Muscle layer of colon (tissue), 2 donors: ENCODE measurements at regions not wholly inside any gene's neighbourhood (a gene's known extent, or its start where the extent isn't known, plus 50 kb on each side); places are given as distances from the start of the nearest gene placed in this dataset.

Experiments
- H3K27ac ChIP-seq: one replicate; pipeline ENCODE4 v1.7.0; 2013; ENCODE audit warnings: low read depth, mild to moderate bottlenecking, low read length, moderate library complexity
- H3K27me3 ChIP-seq, 2 donors: one replicate each; pipeline ENCODE4 v1.7.0; 2013; ENCODE audit warnings: low read length in 2 of 2, mild to moderate bottlenecking in 2 of 2; ENCODE audit not compliant: insufficient read depth in 2 of 2, control insufficient read depth in 1 of 2
- H3K36me3 ChIP-seq: one replicate; pipeline ENCODE4 v1.7.0; 2013; ENCODE audit warnings: mild to moderate bottlenecking, low read length; ENCODE audit not compliant: insufficient read depth
- H3K4me1 ChIP-seq: one replicate; pipeline ENCODE4 v1.7.0; 2013; ENCODE audit warnings: mild to moderate bottlenecking, low read length; ENCODE audit not compliant: insufficient read depth
- H3K4me3 ChIP-seq, 2 donors: one replicate each; pipeline ENCODE4 v1.7.0; 2013; ENCODE audit warnings: low read length in 2 of 2, low read depth in 1 of 2, mild to moderate bottlenecking in 1 of 2, moderate library complexity in 1 of 2
- H3K9ac ChIP-seq: one replicate; pipeline ENCODE4 v1.7.0; 2013; ENCODE audit warnings: low read length
- H3K9me3 ChIP-seq: one replicate; pipeline ENCODE4 v1.7.0; 2013; ENCODE audit warnings: mild to moderate bottlenecking, low read length
- donor health status: abdominal sarcoma.
- donor health status: Adenocarcinoma of cecum.

- Histone ChIP-seq H3K4me1 (no peaks in the 10 kb centered on the region), H3K27me3 (no peaks in the 10 kb centered on the region), H3K9ac (no peak overlapping the region), H3K27ac (no peak overlapping the region), H3K36me3 (no peaks in the 10 kb centered on the region), H3K4me3 (no peak overlapping the region), H3K9me3 (no peaks in the 10 kb centered on the region)
Observed at GRCh38 chr6:132218059-132218696, 183.1 kb downstream of the MOXD1 start.

DNA sequence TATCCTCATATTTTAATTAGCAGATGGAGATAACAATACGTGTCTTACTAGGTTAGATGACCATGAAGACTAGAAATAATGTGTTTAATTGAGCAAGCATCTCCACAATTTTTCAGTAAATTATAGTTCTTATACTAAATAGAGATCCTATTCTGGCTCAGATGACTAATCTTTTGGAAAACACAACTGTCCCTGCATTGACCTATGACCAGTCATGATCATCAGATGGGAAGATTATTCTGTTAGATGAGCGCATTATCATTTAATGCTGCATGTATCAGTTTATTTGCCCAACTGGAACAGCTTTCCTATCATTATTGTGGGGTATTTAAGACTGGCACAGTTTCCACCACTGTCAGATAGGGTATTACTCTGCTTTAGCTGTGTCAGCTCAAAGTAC, 185.5 kb downstream of the MOXD1 start:
- H3K4me1 ChIP-seq = no peaks in the 10 kb centered on the region
- H3K27ac ChIP-seq = no peak overlapping the region
- H3K9ac ChIP-seq = no peak overlapping the region
- H3K27me3 ChIP-seq = no peaks in the 10 kb centered on the region
- no peaks in the 10 kb centered on the region for H3K36me3 ChIP-seq
- H3K9me3 ChIP-seq = no peaks in the 10 kb centered on the region
- no peak overlapping the region for H3K4me3 ChIP-seq

DNA sequence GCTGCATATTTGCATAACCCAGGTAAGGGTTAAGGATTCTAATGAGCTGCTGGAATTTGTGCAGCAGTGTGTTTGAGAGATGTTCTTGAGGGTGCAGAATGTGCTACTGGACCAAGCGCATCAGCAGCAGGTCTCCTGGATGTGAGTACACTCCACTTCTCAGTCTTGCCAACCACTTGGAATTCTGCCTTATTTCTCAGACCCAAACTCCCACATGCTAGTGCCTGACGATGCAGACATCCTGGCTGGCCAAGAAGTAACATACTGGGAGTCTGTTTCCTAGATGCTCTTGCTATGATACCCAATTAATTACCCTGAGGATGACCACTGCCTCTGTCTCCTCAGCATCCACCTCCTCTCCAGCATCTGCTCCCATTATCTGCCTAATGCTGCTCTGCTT, 186.6 kb downstream of the MOXD1 start:
- no peaks in the 10 kb centered on the region for H3K36me3 ChIP-seq
- no peak overlapping the region for H3K4me3 ChIP-seq
- no peaks in the 10 kb centered on the region for H3K4me1 ChIP-seq
- no peak overlapping the region for H3K9ac ChIP-seq
- H3K27ac ChIP-seq = no peak overlapping the region
- no peaks in the 10 kb centered on the region for H3K27me3 ChIP-seq
- no peaks in the 10 kb centered on the region for H3K9me3 ChIP-seq

DNA sequence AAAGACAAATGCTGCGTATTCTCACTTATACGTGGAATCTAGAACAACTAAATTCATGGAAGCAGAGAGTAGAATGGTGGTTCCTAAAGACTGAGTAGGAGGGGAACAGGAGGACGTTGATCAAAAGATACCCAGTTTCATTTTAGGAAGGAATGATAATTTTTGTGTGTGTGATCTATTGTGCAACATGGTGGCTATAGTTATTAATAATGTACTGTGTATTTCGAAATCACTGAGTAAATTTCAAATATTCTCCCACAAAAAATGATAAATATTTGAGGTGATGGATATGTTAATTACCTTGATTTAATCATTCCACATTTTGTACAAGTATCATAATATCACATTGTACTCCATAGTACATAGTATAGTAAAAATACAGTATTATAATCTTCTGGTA, 187.5 kb downstream of the MOXD1 start:
- Histone ChIP-seq H3K4me1 (no peaks in the 10 kb centered on the region), H3K36me3 (no peaks in the 10 kb centered on the region), H3K27ac (no peak overlapping the region), H3K9ac (no peak overlapping the region), H3K27me3 (no peaks in the 10 kb centered on the region), H3K9me3 (no peaks in the 10 kb centered on the region), H3K4me3 (no peak overlapping the region)

- no peaks in the 10 kb centered on the region for H3K36me3 ChIP-seq
- no peak overlapping the region for H3K9ac ChIP-seq
- no peak overlapping the region for H3K27ac ChIP-seq
- H3K4me3 ChIP-seq = no peak overlapping the region
- no peaks in the 10 kb centered on the region for H3K27me3 ChIP-seq
- H3K9me3 ChIP-seq = no peaks in the 10 kb centered on the region
- no peaks in the 10 kb centered on the region for H3K4me1 ChIP-seq
Observed at GRCh38 chr6:132213191-132213590, 188.1 kb downstream of the MOXD1 start.

DNA sequence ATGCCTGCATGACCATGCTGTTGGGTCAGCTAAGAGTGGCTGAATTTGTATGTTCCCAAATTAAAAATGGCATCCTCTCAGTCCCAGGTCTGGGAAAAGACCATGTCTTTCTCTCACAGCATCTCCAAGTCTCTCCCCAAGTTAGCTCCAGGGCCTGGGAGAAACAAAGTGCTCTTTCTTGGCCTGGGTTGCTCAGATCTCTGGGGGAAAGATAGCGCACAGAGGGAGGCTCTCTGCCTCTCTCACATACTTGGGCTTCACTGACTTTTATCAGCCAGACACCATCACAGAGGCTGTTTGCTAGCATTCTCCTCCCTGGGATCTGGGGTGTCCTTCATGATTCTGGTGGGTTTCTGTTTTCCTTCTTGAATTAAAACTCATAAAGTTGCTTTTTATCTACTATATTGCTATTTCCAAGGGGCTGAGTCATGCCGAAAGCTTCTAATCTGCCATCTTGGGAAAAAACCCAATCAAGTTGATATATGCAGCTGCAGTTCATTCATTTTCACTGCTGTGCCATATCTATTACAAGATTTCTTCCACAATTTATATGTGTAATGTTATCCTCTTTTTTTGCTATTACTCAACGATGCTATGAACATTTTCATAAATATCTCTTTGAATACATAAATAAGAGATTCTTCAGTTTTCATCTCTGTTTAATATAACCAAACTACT, 190.2 kb downstream of the MOXD1 start:
- H3K4me3 ChIP-seq = no peak overlapping the region
- H3K27me3 ChIP-seq = no peaks in the 10 kb centered on the region
- no peaks in the 10 kb centered on the region for H3K4me1 ChIP-seq
- no peak overlapping the region for H3K9ac ChIP-seq
- H3K36me3 ChIP-seq = no peaks in the 10 kb centered on the region
- no peaks in the 10 kb centered on the region for H3K9me3 ChIP-seq
- no peak overlapping the region for H3K27ac ChIP-seq

DNA sequence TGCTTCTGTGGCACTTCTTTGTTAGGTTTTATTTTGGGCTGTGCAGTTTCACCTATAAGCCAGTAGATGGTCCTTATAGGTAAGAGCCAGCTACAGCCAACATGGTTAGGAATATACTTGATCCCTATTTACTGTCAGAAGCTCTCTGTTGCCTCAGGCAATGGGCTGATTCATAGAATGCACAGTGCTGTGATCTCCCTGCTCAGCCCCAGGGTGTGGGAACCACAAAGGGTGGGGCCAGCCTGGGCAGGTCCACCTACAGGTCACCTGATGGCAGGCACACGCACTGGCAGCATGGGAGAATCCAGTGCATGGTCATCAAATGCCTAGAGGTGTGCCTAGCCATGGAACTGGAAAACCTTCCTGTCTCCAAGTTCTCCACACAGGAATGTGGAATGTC, 191.9 kb downstream of the MOXD1 start:
- no peak overlapping the region for H3K27ac ChIP-seq
- H3K9me3 ChIP-seq = no peaks in the 10 kb centered on the region
- no peak overlapping the region for H3K4me3 ChIP-seq
- H3K4me1 ChIP-seq = no peaks in the 10 kb centered on the region
- no peak overlapping the region for H3K9ac ChIP-seq
- no peaks in the 10 kb centered on the region for H3K27me3 ChIP-seq
- no peaks in the 10 kb centered on the region for H3K36me3 ChIP-seq

- Histone ChIP-seq H3K4me3 (no peak overlapping the region), H3K4me1 (peaks cover 1% of the 10 kb centered on the region), H3K27ac (no peak overlapping the region), H3K9me3 (no peaks in the 10 kb centered on the region), H3K9ac (no peak overlapping the region), H3K36me3 (no peaks in the 10 kb centered on the region), H3K27me3 (no peaks in the 10 kb centered on the region)
Observed at GRCh38 chr6:132207991-132208390, 193.3 kb downstream of the MOXD1 start.

DNA sequence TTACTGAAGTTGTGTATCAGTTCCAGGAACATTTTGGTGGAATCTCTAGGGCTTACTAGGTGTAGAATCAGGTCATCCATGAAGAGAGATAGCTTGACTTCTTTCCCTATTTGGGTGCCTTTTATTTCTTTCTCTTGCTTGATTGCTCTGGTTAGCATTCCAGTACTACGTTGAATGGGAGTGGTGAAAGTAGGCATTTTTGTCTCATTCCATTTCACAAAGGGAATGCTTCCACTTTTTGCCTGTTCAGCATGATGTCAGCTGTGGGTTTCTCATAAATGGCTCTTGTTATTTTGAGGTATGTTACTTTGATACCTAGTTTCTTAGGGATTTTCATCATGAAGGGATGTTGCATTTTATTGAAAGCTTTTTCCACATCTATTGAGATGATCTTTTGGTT, 195.3 kb downstream of the MOXD1 start:
- no peaks in the 10 kb centered on the region for H3K36me3 ChIP-seq
- H3K4me3 ChIP-seq = no peak overlapping the region
- no peak overlapping the region for H3K27ac ChIP-seq
- H3K27me3 ChIP-seq = no peaks in the 10 kb centered on the region
- no peak overlapping the region for H3K9ac ChIP-seq
- peaks cover 4% of the 10 kb centered on the region for H3K4me1 ChIP-seq
- no peaks in the 10 kb centered on the region for H3K9me3 ChIP-seq

- Histone ChIP-seq H3K27me3 (no peaks in the 10 kb centered on the region), H3K9me3 (no peaks in the 10 kb centered on the region), H3K27ac (no peak overlapping the region), H3K4me3 (no peak overlapping the region), H3K36me3 (no peaks in the 10 kb centered on the region), H3K4me1 (peaks cover 4% of the 10 kb centered on the region), H3K9ac (no peak overlapping the region)
Observed at GRCh38 chr6:132204591-132204990, 196.7 kb downstream of the MOXD1 start.

DNA sequence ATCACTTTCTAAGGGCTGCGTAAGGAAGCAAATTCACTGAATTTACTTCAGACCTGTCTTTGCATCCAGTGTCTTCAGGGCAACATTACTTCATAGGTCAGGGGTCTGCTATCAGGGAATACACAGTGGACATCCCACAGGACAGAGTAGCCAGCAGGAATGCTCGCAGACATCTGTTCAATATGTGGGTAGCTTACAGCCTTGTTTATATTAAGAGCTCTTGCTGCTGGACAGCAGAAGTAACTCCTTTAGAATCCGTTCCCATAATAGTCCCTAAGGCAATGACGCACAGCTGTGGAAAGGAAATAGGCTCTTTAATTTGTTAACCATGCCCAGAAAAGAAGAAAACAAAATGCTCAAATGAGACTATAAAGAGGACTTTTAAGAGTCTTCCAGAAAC, 198.7 kb downstream of the MOXD1 start:
- H3K27ac ChIP-seq = no peak overlapping the region

DNA sequence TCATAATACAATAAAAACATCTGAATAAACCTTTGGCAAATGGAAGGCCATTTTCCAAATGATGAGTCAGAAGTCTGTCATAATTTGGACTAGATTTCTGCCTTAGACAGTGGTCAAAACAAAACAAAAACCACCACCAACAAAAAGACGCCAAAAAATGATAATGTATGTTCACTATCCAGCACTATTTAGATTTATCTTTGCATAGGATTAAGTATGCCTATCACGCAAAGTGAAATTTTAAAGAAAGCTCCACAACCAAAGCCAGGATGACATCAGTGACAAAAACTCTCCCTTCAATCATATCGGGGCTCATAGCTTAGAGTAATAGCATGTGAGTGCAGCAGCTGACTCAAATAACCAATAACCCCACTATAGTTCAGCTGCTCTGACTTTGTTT, 201.9 kb downstream of the MOXD1 start:
- Histone ChIP-seq H3K36me3 (no peaks in the 10 kb centered on the region), H3K27me3 (no peaks in the 10 kb centered on the region), H3K4me1 (peaks cover 4% of the 10 kb centered on the region), H3K27ac (no peak overlapping the region), H3K4me3 (no peak overlapping the region), H3K9ac (no peak overlapping the region), H3K9me3 (no peaks in the 10 kb centered on the region)

More for the DNA sequence above, 198.7 kb downstream of the MOXD1 start:
- Histone ChIP-seq H3K4me1 (peaks cover 4% of the 10 kb centered on the region), H3K4me3 (no peak overlapping the region), H3K9ac (no peak overlapping the region), H3K27me3 (no peaks in the 10 kb centered on the region), H3K36me3 (no peaks in the 10 kb centered on the region), H3K9me3 (no peaks in the 10 kb centered on the region)
